GM12878 (cell line): ENCODE measurements at regions not wholly inside any gene's neighbourhood (a gene's known extent, or its start where the extent isn't known, plus 50 kb on each side); places are given as distances from the start of the nearest gene placed in this dataset.

Source experiments
- ATAC-seq: fragments of 200-7000 bp; cut with Tn5 transposase; 3 replicates; pipeline ENCODE4 v1.9.1; 2020; ENCODE audit warnings: mild to moderate bottlenecking, moderate library complexity
- BruUV-seq: library from RNA; stranded (reverse); fragments of 400-500 nt; replicated peaks from 2 replicates; lab custom pipeline; 2021; lab: Mats Ljungman, UMichigan
- CTCF ChIA-PET: fragments of 300-600 bp; sonication (Branson Sonifier 250); formaldehyde crosslinking; extraction: SDS; loops from one replicate; lab custom pipeline; 2021; ENCODE audit warnings: inconsistent platforms; lab: Yijun Ruan, JAX
- POLR2A ChIA-PET: fragments of 350-600 bp; formaldehyde crosslinking; extraction: SDS; loops from one replicate; lab custom pipeline; 2021; ENCODE audit warnings: inconsistent platforms; lab: Charles Lee
- RAD21 ChIA-PET: fragments of 300-600 bp; sonication (Branson Sonifier 250); formaldehyde crosslinking; loops from one replicate; lab custom pipeline; 2023; ENCODE audit warnings: antibody characterized with exemption; ENCODE audit not compliant: unreplicated experiment; lab: Charles Lee
- SMC1A ChIA-PET: fragments of 300-600 bp; sonication (Branson Sonifier 250); formaldehyde crosslinking; loops from one replicate; lab custom pipeline; 2023; ENCODE audit not compliant: unreplicated experiment, uncharacterized antibody; lab: Charles Lee
- DNase-seq: peaks from one replicate; pipeline ENCODE4 v3.0.0-alpha.2; 2011; ENCODE audit warnings: low read depth, low spot score
- FAIRE-seq: peaks from 3 replicates; lab custom pipeline; 2011; peaks lifted over from hg19 to GRCh38; lab: Jason Lieb, UNC
- H2AFZ ChIP-seq: 2 replicates; pipeline ENCODE4 v1.6.0; 2011; ENCODE audit warnings: low read depth, low read length, control low read depth; ENCODE audit not compliant: control insufficient read depth
- H3K27ac ChIP-seq: 2 replicates; pipeline ENCODE4 v1.5.1; 2011; ENCODE audit warnings: control low read depth; ENCODE audit not compliant: control insufficient read depth, insufficient read depth
- H3K27me3 ChIP-seq, 2 experiments: replicated peaks in 1 of 2; 2 replicates each; pipeline versions ENCODE4 v1.6.0 to v1.6.1; 2011; ENCODE audit warnings: low read length in 1 of 2; ENCODE audit not compliant: control insufficient read depth in 2 of 2, insufficient read depth in 2 of 2
- H3K36me3 ChIP-seq, 2 experiments: 2 replicates each; pipeline ENCODE4 v1.5.1; 2011; ENCODE audit warnings: low read length in 1 of 2; ENCODE audit not compliant: control insufficient read depth in 2 of 2, insufficient read depth in 2 of 2
- H3K4me1 ChIP-seq: 2 replicates; pipeline ENCODE4 v1.6.1; 2011; ENCODE audit warnings: mild to moderate bottlenecking, low read length, moderate library complexity, mixed read lengths; ENCODE audit not compliant: control insufficient read depth, insufficient read depth
- H3K4me2 ChIP-seq: 2 replicates; pipeline ENCODE4 v1.6.0; 2011; ENCODE audit warnings: control low read depth; ENCODE audit not compliant: control insufficient read depth, insufficient read depth
- H3K4me3 ChIP-seq: fragments of 200-600 bp; sonication (generic); 2 replicates; pipeline ENCODE4 v1.5.1; 2016
- H3K79me2 ChIP-seq: 2 replicates; pipeline ENCODE4 v1.6.0; 2011; ENCODE audit warnings: low read length; ENCODE audit not compliant: control insufficient read depth, insufficient read depth
- H3K9ac ChIP-seq: 2 replicates; pipeline ENCODE4 v1.8.0; 2011; ENCODE audit warnings: low read length, control low read depth, mixed read lengths; ENCODE audit not compliant: control insufficient read depth, insufficient read depth
- H3K9me3 ChIP-seq: replicated peaks from 3 replicates; pipeline ENCODE4 v1.5.1; 2011; ENCODE audit warnings: mild to moderate bottlenecking, low read length; ENCODE audit not compliant: control insufficient read depth, insufficient read depth
- H4K20me1 ChIP-seq: 2 replicates; pipeline ENCODE4 v1.6.0; 2011; ENCODE audit not compliant: control insufficient read depth, insufficient read depth
- ATF7 ChIP-seq: fragments of 450-650 bp; IDR thresholded peaks from 2 replicates; pipeline ENCODE4 v1.6.1; 2016; ENCODE audit warnings: low read depth, mild to moderate bottlenecking
- BACH1 ChIP-seq: fragments of 450-650 bp; IDR thresholded peaks from 2 replicates; pipeline ENCODE4 v1.6.1; 2017; ENCODE audit warnings: mild to moderate bottlenecking, borderline replicate concordance
- BHLHE40 ChIP-seq, 2 experiments: fragments of 450-650 bp in 1 of 2; IDR thresholded peaks; 2 replicates each; pipeline ENCODE4 v1.6.1; 2011 to 2017; ENCODE audit warnings: low read depth in 2 of 2, borderline replicate concordance in 1 of 2, improper control_type of control experiment in 1 of 2, low read length in 1 of 2, mild to moderate bottlenecking in 1 of 2
- BMI1 ChIP-seq: fragments of 450-650 bp; IDR thresholded peaks from 2 replicates; pipeline ENCODE4 v1.6.1; 2016; ENCODE audit warnings: mild to moderate bottlenecking, moderate library complexity, borderline replicate concordance
- CHD2 ChIP-seq: IDR thresholded peaks from 2 replicates; pipeline ENCODE4 v1.6.1; 2011; ENCODE audit warnings: low read depth, low read length, improper control_type of control experiment, borderline replicate concordance
- CHD4 ChIP-seq: fragments of 200-600 bp; sonication (generic); IDR thresholded peaks from 2 replicates; pipeline ENCODE4 v1.6.1; 2016; ENCODE audit warnings: mild to moderate bottlenecking
- NFYB ChIP-seq: IDR thresholded peaks from 2 replicates; pipeline ENCODE4 v1.6.1; 2011; ENCODE audit warnings: low read depth, mild to moderate bottlenecking, low read length, improper control_type of control experiment, moderate library complexity; ENCODE audit not compliant: insufficient read depth
- PML ChIP-seq: IDR thresholded peaks from 2 replicates; pipeline ENCODE4 v1.6.1; 2012; ENCODE audit warnings: low read length, inconsistent platforms
- SREBF2 ChIP-seq: IDR thresholded peaks from 2 replicates; pipeline ENCODE4 v1.6.1; 2012; ENCODE audit warnings: mild to moderate bottlenecking, low read length
- SRF ChIP-seq, 2 experiments: IDR thresholded peaks; 2 replicates each; pipeline ENCODE4 v1.6.1; 2011; ENCODE audit warnings: low read depth in 2 of 2, low read length in 2 of 2, mild to moderate bottlenecking in 1 of 2, moderate library complexity in 1 of 2
- YY1 ChIP-seq: IDR thresholded peaks from 2 replicates; pipeline ENCODE4 v1.6.1; 2011; ENCODE audit warnings: low read depth, mild to moderate bottlenecking, low read length
- ZNF217 ChIP-seq: fragments of 450-650 bp; IDR thresholded peaks from 2 replicates; pipeline ENCODE4 v1.6.1; 2017; ENCODE audit warnings: antibody characterized with exemption, mild to moderate bottlenecking
- ZNF622 ChIP-seq: fragments of 450-650 bp; IDR thresholded peaks from 2 replicates; pipeline ENCODE4 v1.6.1; 2017; ENCODE audit warnings: mild to moderate bottlenecking, inconsistent platforms
- ZSCAN29 ChIP-seq: fragments of 450-650 bp; IDR thresholded peaks from 2 replicates; pipeline ENCODE4 v1.6.1; 2017; ENCODE audit warnings: mild to moderate bottlenecking, moderate library complexity
- WGBS: methylation state at CpG from one replicate; pipeline ENCODE4 v1.1.6; 2016; ENCODE audit warnings: low lambda C conversion rate; ENCODE audit not compliant: insufficient replicate concordance, insufficient coverage; ENCODE audit errors: missing lambda C conversion rate; 5-methylcytosine and 5-hydroxymethylcytosine counted together
- in situ Hi-C: fragments of 300-500 bp; cut with MboI; formaldehyde crosslinking; loops from 9 replicates; pipeline ENCODE4 v1.14.3; 2018; ENCODE audit warnings: mixed read lengths
- intact Hi-C: fragments of 100-400 bp; cut with micrococcal nuclease; formaldehyde crosslinking; loops from one replicate; pipeline ENCODE4 v1.14.2; 2022; ENCODE audit not compliant: unreplicated experiment
- TF ChIP-seq, protein P1 (sequence below): fragments of 450-650 bp; IDR thresholded peaks from 2 replicates; pipeline ENCODE4 v1.6.1; 2018; ENCODE audit warnings: borderline replicate concordance, mild to moderate bottlenecking; ENCODE audit not compliant: partially characterized antibody
- TF ChIP-seq, protein P2 (sequence below), 3 experiments: IDR thresholded peaks in 2 of 3; conservative IDR thresholded peaks in 1 of 3; 2 replicates each; pipeline ENCODE4 v1.5.1; 2011; ENCODE audit warnings: low read depth in 3 of 3, low read length in 3 of 3, mild to moderate bottlenecking in 3 of 3, control low read depth in 2 of 3, moderate library complexity in 2 of 3, inconsistent platforms in 1 of 3, mixed read lengths in 1 of 3; ENCODE audit not compliant: control insufficient read depth in 2 of 3, insufficient read depth in 1 of 3; ENCODE audit errors: extremely low read depth in 1 of 3

DNA sequence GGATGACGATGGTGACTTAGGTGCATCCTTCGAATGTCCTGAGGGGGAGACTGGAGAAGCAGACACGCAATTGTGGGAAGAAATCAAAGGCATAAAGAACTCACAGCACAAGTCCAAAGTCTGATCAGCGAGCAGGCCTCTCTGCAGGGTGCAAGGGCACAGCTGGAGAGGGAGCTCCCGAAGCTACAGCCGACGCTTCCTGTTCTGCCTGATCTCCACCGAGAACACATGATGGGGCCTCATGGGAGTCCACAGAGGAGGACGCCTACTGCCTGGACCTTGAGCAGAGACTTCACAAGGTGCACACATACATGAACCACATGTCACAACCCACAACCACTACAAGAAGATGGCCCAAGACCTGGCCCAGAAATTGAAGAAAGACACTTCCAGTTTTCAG, 51.4 kb downstream of the RIN2 start:
- H3K4me2 ChIP-seq = no peak overlapping the region
- CTCF ChIA-PET = interaction anchor here (1.3 kb wide), 1 partner anchor 11 kb away, joined by 4 read pairs; no protein-coding TSS in a partner anchor
- 39% methylated on average over 9 of the region's 9 CpGs for WGBS

DNA sequence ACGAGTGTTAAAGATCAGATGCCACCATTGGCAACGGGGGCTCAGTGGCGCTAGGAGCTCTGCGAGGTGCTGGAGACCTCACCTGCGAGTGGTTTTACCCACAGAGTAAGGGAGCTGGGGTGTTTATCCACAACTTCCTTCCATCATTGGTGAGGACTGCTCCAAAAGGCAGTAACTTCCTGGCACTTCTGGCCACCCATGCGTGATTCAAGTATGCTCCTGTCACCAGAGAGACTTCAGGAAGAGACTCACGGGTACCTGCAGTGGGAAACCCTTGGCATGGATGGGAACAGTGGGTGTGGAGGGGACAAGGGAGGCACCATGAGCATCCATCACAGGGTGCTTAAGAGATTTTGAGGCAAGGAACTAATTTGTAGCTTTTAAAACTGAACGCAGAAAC, 53.2 kb downstream of the RIN2 start:
- H4K20me1 ChIP-seq = no peaks in the 10 kb centered on the region
- H3K4me1 ChIP-seq = no peaks in the 10 kb centered on the region
- DNase-seq (no peak), FAIRE-seq (no peak), ATAC-seq (no peak)
- no peak for TF ChIP-seq ZNF217
- no peak for TF ChIP-seq PML
- TF ChIP-seq, protein P1, sequence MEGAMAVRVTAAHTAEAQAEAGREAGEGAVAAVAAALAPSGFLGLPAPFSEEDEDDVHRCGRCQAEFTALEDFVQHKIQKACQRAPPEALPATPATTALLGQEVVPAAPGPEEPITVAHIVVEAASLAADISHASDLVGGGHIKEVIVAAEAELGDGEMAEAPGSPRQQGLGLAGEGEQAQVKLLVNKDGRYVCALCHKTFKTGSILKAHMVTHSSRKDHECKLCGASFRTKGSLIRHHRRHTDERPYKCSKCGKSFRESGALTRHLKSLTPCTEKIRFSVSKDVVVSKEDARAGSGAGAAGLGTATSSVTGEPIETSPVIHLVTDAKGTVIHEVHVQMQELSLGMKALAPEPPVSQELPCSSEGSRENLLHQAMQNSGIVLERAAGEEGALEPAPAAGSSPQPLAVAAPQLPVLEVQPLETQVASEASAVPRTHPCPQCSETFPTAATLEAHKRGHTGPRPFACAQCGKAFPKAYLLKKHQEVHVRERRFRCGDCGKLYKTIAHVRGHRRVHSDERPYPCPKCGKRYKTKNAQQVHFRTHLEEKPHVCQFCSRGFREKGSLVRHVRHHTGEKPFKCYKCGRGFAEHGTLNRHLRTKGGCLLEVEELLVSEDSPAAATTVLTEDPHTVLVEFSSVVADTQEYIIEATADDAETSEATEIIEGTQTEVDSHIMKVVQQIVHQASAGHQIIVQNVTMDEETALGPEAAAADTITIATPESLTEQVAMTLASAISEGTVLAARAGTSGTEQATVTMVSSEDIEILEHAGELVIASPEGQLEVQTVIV = no peak
- no peak for TF ChIP-seq BACH1
- TF ChIP-seq, protein P2, sequence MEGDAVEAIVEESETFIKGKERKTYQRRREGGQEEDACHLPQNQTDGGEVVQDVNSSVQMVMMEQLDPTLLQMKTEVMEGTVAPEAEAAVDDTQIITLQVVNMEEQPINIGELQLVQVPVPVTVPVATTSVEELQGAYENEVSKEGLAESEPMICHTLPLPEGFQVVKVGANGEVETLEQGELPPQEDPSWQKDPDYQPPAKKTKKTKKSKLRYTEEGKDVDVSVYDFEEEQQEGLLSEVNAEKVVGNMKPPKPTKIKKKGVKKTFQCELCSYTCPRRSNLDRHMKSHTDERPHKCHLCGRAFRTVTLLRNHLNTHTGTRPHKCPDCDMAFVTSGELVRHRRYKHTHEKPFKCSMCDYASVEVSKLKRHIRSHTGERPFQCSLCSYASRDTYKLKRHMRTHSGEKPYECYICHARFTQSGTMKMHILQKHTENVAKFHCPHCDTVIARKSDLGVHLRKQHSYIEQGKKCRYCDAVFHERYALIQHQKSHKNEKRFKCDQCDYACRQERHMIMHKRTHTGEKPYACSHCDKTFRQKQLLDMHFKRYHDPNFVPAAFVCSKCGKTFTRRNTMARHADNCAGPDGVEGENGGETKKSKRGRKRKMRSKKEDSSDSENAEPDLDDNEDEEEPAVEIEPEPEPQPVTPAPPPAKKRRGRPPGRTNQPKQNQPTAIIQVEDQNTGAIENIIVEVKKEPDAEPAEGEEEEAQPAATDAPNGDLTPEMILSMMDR (IDR thresholded peaks at IDR 0.05 in 2 of 3, conservative IDR thresholded peaks at IDR 0.05 in 1 of 3; ENCODE audit: control insufficient read depth in 2 of 3, extremely low read depth in 1 of 3, insufficient read depth in 1 of 3, low read depth in 3 of 3, low read length in 3 of 3) = no peak
- no peak for TF ChIP-seq ATF7
- no peak for TF ChIP-seq YY1
- no peak for TF ChIP-seq SREBF2
- TF ChIP-seq CHD4 = no peak
- TF ChIP-seq BMI1 = no peak
- WGBS = 24% methylated on average over 8 of the region's 8 CpGs
- H3K36me3 ChIP-seq = no peaks in the 10 kb centered on the region
- peaks cover 0 to 1% of the 10 kb centered on the region in 2 experiments; a peak in 1 of 4 replicates for H3K27me3 ChIP-seq
- ChIA-PET SMC1A (interaction anchor here (1.8 kb wide), 1 partner anchor 15 kb away, joined by 4 read pairs; no protein-coding TSS in a partner anchor), RAD21 (interaction anchor here (0.7 to 1.7 kb wide), 6 partner anchors 17 to 103 kb away, joined by 3 to 7 read pairs (median 3); no protein-coding TSS in a partner anchor), POLR2A (interaction anchor here (0.6 kb wide), 1 partner anchor 187 kb away, joined by 3 read pairs; no protein-coding TSS in a partner anchor), CTCF (interaction anchor here (1.1 to 2.9 kb wide), 3 partner anchors 14 to 148 kb away, joined by 3 to 17 read pairs (median 7); no protein-coding TSS in a partner anchor)
- no peak overlapping the region for H2AFZ ChIP-seq
- in situ Hi-C loops = no loop called here
- H3K27ac ChIP-seq = no peak overlapping the region
- H3K4me2 ChIP-seq = no peak overlapping the region
- no peak overlapping the region for H3K4me3 ChIP-seq
- no peaks in the 10 kb centered on the region for H3K9me3 ChIP-seq
- H3K9ac ChIP-seq = no peak overlapping the region
- no peaks in the 10 kb centered on the region for H3K79me2 ChIP-seq
- intact Hi-C loops = no loop called here
- no TSS peak for BruUV-seq

More for the DNA sequence above, 51.4 kb downstream of the RIN2 start:
- no TSS peak for BruUV-seq
- Histone ChIP-seq H3K36me3 (no peaks in the 10 kb centered on the region), H3K9ac (no peak overlapping the region), H2AFZ (no peak overlapping the region), H3K4me3 (no peak overlapping the region), H3K79me2 (no peaks in the 10 kb centered on the region), H3K27ac (no peak overlapping the region), H4K20me1 (no peaks in the 10 kb centered on the region), H3K4me1 (no peaks in the 10 kb centered on the region), H3K9me3 (no peaks in the 10 kb centered on the region), H3K27me3 (no peaks in the 10 kb centered on the region)
- no peak for ATAC-seq
- ChIA-PET POLR2A (no interaction called here), SMC1A (interaction anchor here (1.1 kb wide), 1 partner anchor 30 kb away, joined by 3 read pairs; no protein-coding TSS in a partner anchor), RAD21 (no interaction called here)
- no peak for FAIRE-seq
- intact Hi-C loops = no loop called here
- DNase-seq = no peak
- TF ChIP-seq ZNF622 = no peak
- no peak for TF ChIP-seq ZSCAN29
- TF ChIP-seq CHD2 = no peak
- no peak for TF ChIP-seq SRF (IDR thresholded peaks at IDR 0.05; ENCODE audit: low read depth in 2 of 2, low read length in 2 of 2)
- no peak for TF ChIP-seq BHLHE40 (IDR thresholded peaks at IDR 0.05; ENCODE audit: borderline replicate concordance in 1 of 2, low read depth in 2 of 2, low read length in 1 of 2)
- TF ChIP-seq NFYB = no peak
- in situ Hi-C loops = no loop called here
